ENCODE measurements at regions not wholly inside any gene's neighbourhood (a gene's known extent, or its start where the extent isn't known, plus 50 kb on each side); places are given as distances from the start of the nearest gene placed in this dataset.

DNA sequence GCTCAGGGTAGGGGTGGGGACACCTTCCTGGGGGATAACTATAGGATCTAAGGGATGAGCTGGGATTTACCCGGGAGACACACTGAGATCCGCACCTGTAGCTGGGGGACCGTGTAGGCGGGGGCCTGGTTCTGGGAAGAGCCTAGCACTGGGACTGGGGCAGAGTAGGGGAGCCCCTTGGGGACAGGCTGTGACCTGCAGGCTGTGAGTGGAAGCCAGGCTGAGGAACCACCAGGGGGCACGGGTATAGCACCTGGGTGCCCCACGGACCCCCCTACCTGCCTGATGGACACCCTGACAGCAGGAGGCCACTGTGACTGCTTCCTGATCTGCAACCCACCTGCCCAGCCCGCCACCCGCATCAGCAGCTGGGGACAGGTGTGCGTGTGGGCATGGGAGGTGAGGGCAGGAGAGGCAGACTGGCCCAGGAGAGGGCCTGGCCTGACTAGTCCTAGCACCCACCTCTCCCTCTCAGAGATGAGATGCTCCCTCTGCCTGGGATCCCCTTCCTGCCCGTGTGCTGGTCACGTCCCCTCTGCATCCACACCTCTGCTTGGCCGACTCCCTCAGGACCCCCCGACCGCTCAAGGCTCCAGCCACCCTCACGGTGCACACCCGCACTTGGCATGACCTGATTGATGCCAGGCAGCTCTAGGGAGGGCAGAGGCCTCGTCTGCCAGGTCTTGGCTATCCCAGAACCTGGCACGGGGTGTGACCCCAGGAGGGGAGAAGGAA is 94.2 kb upstream of the NKX1-1 start:
- TF ChIP-seq, protein P1, sequence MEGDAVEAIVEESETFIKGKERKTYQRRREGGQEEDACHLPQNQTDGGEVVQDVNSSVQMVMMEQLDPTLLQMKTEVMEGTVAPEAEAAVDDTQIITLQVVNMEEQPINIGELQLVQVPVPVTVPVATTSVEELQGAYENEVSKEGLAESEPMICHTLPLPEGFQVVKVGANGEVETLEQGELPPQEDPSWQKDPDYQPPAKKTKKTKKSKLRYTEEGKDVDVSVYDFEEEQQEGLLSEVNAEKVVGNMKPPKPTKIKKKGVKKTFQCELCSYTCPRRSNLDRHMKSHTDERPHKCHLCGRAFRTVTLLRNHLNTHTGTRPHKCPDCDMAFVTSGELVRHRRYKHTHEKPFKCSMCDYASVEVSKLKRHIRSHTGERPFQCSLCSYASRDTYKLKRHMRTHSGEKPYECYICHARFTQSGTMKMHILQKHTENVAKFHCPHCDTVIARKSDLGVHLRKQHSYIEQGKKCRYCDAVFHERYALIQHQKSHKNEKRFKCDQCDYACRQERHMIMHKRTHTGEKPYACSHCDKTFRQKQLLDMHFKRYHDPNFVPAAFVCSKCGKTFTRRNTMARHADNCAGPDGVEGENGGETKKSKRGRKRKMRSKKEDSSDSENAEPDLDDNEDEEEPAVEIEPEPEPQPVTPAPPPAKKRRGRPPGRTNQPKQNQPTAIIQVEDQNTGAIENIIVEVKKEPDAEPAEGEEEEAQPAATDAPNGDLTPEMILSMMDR (IDR thresholded peaks at IDR 0.05; ENCODE audit: insufficient read depth, low read depth, low read length), result no peak
- TF ChIP-seq EZH2 (IDR thresholded peaks at IDR 0.05; ENCODE audit: insufficient read depth, low read length), result no peak

Measured in astrocyte (in vitro differentiated cells and primary cell).